ENCODE measurements at regions not wholly inside any gene's neighbourhood (a gene's known extent, or its start where the extent isn't known, plus 50 kb on each side); places are given as distances from the start of the nearest gene placed in this dataset.

GRCh38 chr2:23297112-23297511, 87.9 kb upstream of the KLHL29 start:
- no peaks in the 10 kb centered on the region for H3K9me3 ChIP-seq
- no peak for FAIRE-seq
- WGBS (ENCODE audit: missing lambda C conversion rate) = 42% methylated on average over 3 of the region's 3 CpGs
- TF ChIP-seq JUNB (IDR thresholded peaks at IDR 0.05) (no peak), EHMT2 (IDR thresholded peaks at IDR 0.05; ENCODE audit: low read depth) (no peak)
- POLR2A ChIA-PET = no interaction called here
- no peak for ATAC-seq
- DNase-seq (ENCODE audit: low read depth in 1 of 2, low spot score in 1 of 2) = no peak
- H3K4me3 ChIP-seq = no peak overlapping the region
- no peak overlapping the region for H3K27ac ChIP-seq
- no peak overlapping the region for H3K4me2 ChIP-seq
- CTCF ChIA-PET = interaction anchor here (1.1 kb wide), 1 partner anchor 8 kb away, joined by 3 read pairs; no protein-coding TSS in a partner anchor
- H3K4me1 ChIP-seq = no peaks in the 10 kb centered on the region

- ATAC-seq (no peak), FAIRE-seq (no peak), DNase-seq (ENCODE audit: low read depth in 1 of 2, low spot score in 1 of 2) (no peak)
- H3K4me1 ChIP-seq = no peaks in the 10 kb centered on the region
- 39% methylated on average over 6 of the region's 6 CpGs for WGBS (ENCODE audit: missing lambda C conversion rate)
- no peak overlapping the region for H3K27ac ChIP-seq
- CTCF ChIA-PET = no interaction called here
- no peak overlapping the region for H3K4me2 ChIP-seq
- H3K9me3 ChIP-seq = no peaks in the 10 kb centered on the region
- H3K4me3 ChIP-seq = no peak overlapping the region
- TF ChIP-seq ZNF302 (CRISPR knock-in tag; IDR thresholded peaks at IDR 0.05) (no peak), RCOR1 (IDR thresholded peaks at IDR 0.05; ENCODE audit: low read depth, low read length) (no peak), USF2 (IDR thresholded peaks at IDR 0.05) (0 out of 2 replicates have a peak, but pooled peaks have one; percentile 31)
- POLR2A ChIA-PET = no interaction called here
These were observed 86.4 kb upstream of the KLHL29 start for GRCh38 chr2:23298551-23298950.

GRCh38 chr2:23299476-23300195, 85.3 kb upstream of the KLHL29 start:
- TF ChIP-seq FOSB (CRISPR knock-in tag; IDR thresholded peaks at IDR 0.05) (no peak), CTCF (IDR thresholded peaks at IDR 0.05) (no peak), ATOH8 (CRISPR knock-in tag; IDR thresholded peaks at IDR 0.05; ENCODE audit: low read depth) (no peak), NR3C1 (IDR thresholded peaks at IDR 0.05) (no peak), FOXS1 (CRISPR knock-in tag; IDR thresholded peaks at IDR 0.05) (no peak), RCOR1 (IDR thresholded peaks at IDR 0.05; ENCODE audit: low read depth, low read length) (no peak), ZC3H11A (IDR thresholded peaks at IDR 0.05) (no peak), ZSCAN20 (CRISPR knock-in tag; IDR thresholded peaks at IDR 0.05) (no peak), CHD4 (IDR thresholded peaks at IDR 0.05; ENCODE audit: borderline replicate concordance) (no peak), PHF8 (IDR thresholded peaks at IDR 0.05; ENCODE audit: borderline replicate concordance, low read depth) (no peak), POLR2A (IDR thresholded peaks at IDR 0.05; ENCODE audit: low read length) (no peak), RFX5 (IDR thresholded peaks at IDR 0.05) (no peak), JUNB (IDR thresholded peaks at IDR 0.05) (no peak), MAX (IDR thresholded peaks at IDR 0.05) (no peak)
- CTCF ChIA-PET = no interaction called here
- FAIRE-seq (no peak), DNase-seq (ENCODE audit: low read depth in 1 of 2, low spot score in 1 of 2) (no peak), ATAC-seq (no peak)
- Histone ChIP-seq H3K27ac (no peak overlapping the region), H3K4me1 (no peaks in the 10 kb centered on the region), H3K4me3 (no peak overlapping the region), H3K9me3 (no peaks in the 10 kb centered on the region; the same call in 2 of the 3 replicates), H3K4me2 (no peak overlapping the region)
- WGBS (ENCODE audit: missing lambda C conversion rate) = 49% methylated on average over 8 of the region's 8 CpGs
- POLR2A ChIA-PET = no interaction called here

- ChIA-PET CTCF (no interaction called here), POLR2A (no interaction called here)
- FAIRE-seq (no peak), DNase-seq (ENCODE audit: low read depth in 1 of 2, low spot score in 1 of 2) (no peak), ATAC-seq (no peak)
- H3K4me2 ChIP-seq = no peak overlapping the region
- no peak overlapping the region for H3K27ac ChIP-seq
- no peak overlapping the region for H3K4me3 ChIP-seq
- no peaks in the 10 kb centered on the region for H3K4me1 ChIP-seq
- no peaks in the 10 kb centered on the region; the same call in 2 of the 3 replicates for H3K9me3 ChIP-seq
- TF ChIP-seq CHD2 (IDR thresholded peaks at IDR 0.05; ENCODE audit: low read length, partially characterized antibody) (no peak), POLR2A (IDR thresholded peaks at IDR 0.05; ENCODE audit: low read length) (no peak), E2F6 (IDR thresholded peaks at IDR 0.05; ENCODE audit: borderline replicate concordance, low read depth) (no peak), ZFP36 (IDR thresholded peaks at IDR 0.05; ENCODE audit: borderline replicate concordance, partially characterized antibody) (no peak), JUN (IDR thresholded peaks at IDR 0.05) (no peak), ZNF302 (CRISPR knock-in tag; IDR thresholded peaks at IDR 0.05) (no peak), HOXB13 (CRISPR knock-in tag; IDR thresholded peaks at IDR 0.05; ENCODE audit: low read depth) (no peak), PHF8 (IDR thresholded peaks at IDR 0.05; ENCODE audit: borderline replicate concordance, low read depth) (no peak), MYC (IDR thresholded peaks at IDR 0.05; ENCODE audit: borderline replicate concordance, low read length) (no peak)
These were observed 83.8 kb upstream of the KLHL29 start for GRCh38 chr2:23301136-23301535.
